Ramos (cell line): ENCODE measurements at regions not wholly inside any gene's neighbourhood (a gene's known extent, or its start where the extent isn't known, plus 50 kb on each side); places are given as distances from the start of the nearest gene placed in this dataset.

ENCODE experiments used
- in situ Hi-C: fragments of 300-500 bp; cut with MboI; formaldehyde crosslinking; loops from one replicate; pipeline ENCODE4 v1.14.3; 2022; ENCODE audit warnings: low sequenced_read_pairs; ENCODE audit not compliant: unreplicated experiment

GRCh38 chr20:24043294-24043693 lies 54.7 kb upstream of the GGTLC1 start:
- in situ Hi-C loops, result no loop called here

- in situ Hi-C loops, result no loop called here
Measured at GRCh38 chr20:24042646-24043045, 54.1 kb upstream of the GGTLC1 start.

GRCh38 chr20:24040896-24041459 lies 52.4 kb upstream of the GGTLC1 start:
- in situ Hi-C loops, result no loop called here

- in situ Hi-C loops, result no loop called here
Measured at GRCh38 chr20:24039196-24039595, 50.6 kb upstream of the GGTLC1 start.
